Suprapubic skin (tissue), 2 donors: ENCODE measurements at regions not wholly inside any gene's neighbourhood (a gene's known extent, or its start where the extent isn't known, plus 50 kb on each side); places are given as distances from the start of the nearest gene placed in this dataset.

Source experiments
- EP300 ChIP-seq: sonication (generic); formaldehyde crosslinking; IDR thresholded peaks from one replicate; pipeline ENCODE4 v1.6.1; 2017; ENCODE audit warnings: antibody characterized with exemption
- POLR2A ChIP-seq, 2 donors: fragments of 450-650 bp; IDR thresholded peaks; one replicate each; pipeline ENCODE4 v1.6.1; 2017; ENCODE audit warnings: antibody characterized with exemption in 2 of 2, mild to moderate bottlenecking in 2 of 2, moderate library complexity in 2 of 2

DNA sequence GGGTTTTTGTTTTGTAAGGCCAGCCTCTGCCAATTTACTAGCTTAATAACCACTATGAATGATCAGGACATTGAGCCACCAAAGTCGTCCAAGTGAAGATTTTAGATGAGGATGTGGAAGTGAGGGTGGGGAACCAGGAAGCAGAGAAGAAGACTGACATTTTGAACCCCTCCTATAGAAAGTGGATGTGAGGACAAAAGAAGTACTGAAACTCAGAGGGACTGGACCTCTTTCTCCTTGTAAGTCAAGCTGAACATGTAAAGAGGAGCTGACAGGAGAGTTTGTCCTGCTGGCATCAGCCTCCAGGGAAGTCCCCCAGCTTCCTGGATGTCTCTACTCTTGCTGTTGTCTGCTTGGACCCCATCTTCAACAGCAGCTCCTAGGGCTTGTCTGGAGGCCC, 338.2 kb upstream of the NCAM1 start:
- TF ChIP-seq POLR2A (IDR thresholded peaks at IDR 0.05) (no peak), EP300 (no peak)
